GM12878 (cell line): ENCODE measurements at regions not wholly inside any gene's neighbourhood (a gene's known extent, or its start where the extent isn't known, plus 50 kb on each side); places are given as distances from the start of the nearest gene placed in this dataset.

Source experiments
- IKZF2 ChIP-seq, 2 experiments: fragments of 450-650 bp; IDR thresholded peaks; 2 replicates each; pipeline ENCODE4 v1.6.1; 2017; ENCODE audit warnings: mild to moderate bottlenecking in 2 of 2, moderate library complexity in 2 of 2
- MYC ChIP-seq: IDR thresholded peaks from 2 replicates; pipeline ENCODE4 v1.6.1; 2011; ENCODE audit warnings: mild to moderate bottlenecking, low read length, moderate library complexity, inconsistent platforms; ENCODE audit not compliant: insufficient read depth, insufficient replicate concordance, insufficient read length, severe bottlenecking
- RUNX3 ChIP-seq: IDR thresholded peaks from 2 replicates; pipeline ENCODE4 v1.6.1; 2012; ENCODE audit warnings: low read length, inconsistent platforms
- SREBF1 ChIP-seq: IDR thresholded peaks from 2 replicates; pipeline ENCODE4 v1.6.1; 2012; ENCODE audit warnings: mild to moderate bottlenecking, low read length
- TCF12 ChIP-seq: IDR thresholded peaks from 2 replicates; pipeline ENCODE4 v1.6.1; 2011; ENCODE audit warnings: low read depth, mild to moderate bottlenecking, low read length
- ZNF274 ChIP-seq: IDR thresholded peaks from one replicate; pipeline ENCODE4 v1.8.0; 2011; ENCODE audit not compliant: insufficient read length, insufficient read depth
- TF ChIP-seq, protein P1 (sequence below): fragments of 450-650 bp; IDR thresholded peaks from 2 replicates; pipeline ENCODE4 v1.6.1; 2017; ENCODE audit warnings: antibody characterized with exemption, mild to moderate bottlenecking, moderate library complexity
- TF ChIP-seq, protein P2 (sequence below): fragments of 450-650 bp; IDR thresholded peaks from 2 replicates; pipeline ENCODE4 v1.6.1; 2016; ENCODE audit warnings: mild to moderate bottlenecking, moderate library complexity, borderline replicate concordance
- TF ChIP-seq, protein P3 (sequence below): IDR thresholded peaks from 2 replicates; pipeline ENCODE4 v1.6.1; 2011; ENCODE audit warnings: borderline replicate concordance, low read depth, mild to moderate bottlenecking, moderate library complexity, mixed read lengths, low read length; ENCODE audit not compliant: insufficient read depth; ENCODE audit errors: extremely low read length

DNA sequence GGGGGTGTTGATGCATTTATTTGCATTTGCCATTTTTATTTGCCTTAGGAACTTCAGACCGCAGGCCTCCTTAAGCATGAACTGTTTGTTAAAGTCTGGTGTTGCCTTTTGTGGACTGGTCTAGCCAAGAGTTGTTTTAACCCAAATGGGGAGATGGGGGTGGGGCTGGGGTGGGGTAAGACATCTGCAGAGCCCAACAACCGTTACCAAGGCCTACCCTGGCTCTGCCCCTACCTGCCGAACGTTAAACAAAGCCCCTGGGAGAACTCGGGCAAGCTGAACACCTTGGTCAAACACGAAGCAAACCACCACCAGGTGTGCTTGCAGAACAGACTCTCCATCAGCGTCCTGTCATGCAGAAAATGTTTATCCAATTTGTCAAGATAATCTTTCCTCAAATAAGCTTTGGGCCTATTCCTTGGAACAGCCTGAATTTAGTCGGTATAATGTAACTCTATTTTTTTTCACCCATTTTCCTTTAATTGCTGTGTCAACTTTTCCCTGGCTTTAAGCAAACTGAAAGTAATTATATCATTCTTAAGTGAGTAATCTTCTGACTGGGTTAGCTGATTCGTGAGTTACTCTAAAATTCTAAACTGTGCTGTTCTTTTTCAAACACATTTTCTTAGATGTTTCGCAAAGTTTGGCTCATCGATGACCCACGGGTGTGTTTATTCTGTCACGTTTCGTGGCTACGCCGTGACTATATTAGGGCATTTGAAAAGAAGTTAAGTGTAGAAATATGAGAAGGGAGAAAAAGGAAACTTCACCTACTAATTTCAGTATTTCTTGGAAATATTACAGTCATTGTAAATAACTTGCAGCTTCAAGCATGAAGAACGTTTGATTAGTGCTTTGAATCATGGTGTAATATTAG is 127.6 kb downstream of the SOX2 start (continued):
- TF ChIP-seq, protein P1, sequence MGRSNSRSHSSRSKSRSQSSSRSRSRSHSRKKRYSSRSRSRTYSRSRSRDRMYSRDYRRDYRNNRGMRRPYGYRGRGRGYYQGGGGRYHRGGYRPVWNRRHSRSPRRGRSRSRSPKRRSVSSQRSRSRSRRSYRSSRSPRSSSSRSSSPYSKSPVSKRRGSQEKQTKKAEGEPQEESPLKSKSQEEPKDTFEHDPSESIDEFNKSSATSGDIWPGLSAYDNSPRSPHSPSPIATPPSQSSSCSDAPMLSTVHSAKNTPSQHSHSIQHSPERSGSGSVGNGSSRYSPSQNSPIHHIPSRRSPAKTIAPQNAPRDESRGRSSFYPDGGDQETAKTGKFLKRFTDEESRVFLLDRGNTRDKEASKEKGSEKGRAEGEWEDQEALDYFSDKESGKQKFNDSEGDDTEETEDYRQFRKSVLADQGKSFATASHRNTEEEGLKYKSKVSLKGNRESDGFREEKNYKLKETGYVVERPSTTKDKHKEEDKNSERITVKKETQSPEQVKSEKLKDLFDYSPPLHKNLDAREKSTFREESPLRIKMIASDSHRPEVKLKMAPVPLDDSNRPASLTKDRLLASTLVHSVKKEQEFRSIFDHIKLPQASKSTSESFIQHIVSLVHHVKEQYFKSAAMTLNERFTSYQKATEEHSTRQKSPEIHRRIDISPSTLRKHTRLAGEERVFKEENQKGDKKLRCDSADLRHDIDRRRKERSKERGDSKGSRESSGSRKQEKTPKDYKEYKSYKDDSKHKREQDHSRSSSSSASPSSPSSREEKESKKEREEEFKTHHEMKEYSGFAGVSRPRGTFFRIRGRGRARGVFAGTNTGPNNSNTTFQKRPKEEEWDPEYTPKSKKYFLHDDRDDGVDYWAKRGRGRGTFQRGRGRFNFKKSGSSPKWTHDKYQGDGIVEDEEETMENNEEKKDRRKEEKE, result no peak
- TF ChIP-seq IKZF2 (IDR thresholded peaks at IDR 0.05) (no peak), SREBF1 (no peak), ZNF274 (no peak), RUNX3 (peak; percentile 2; the same call in 1 of the 2 replicates), MYC (no peak), TCF12 (no peak)
- TF ChIP-seq, protein P2, sequence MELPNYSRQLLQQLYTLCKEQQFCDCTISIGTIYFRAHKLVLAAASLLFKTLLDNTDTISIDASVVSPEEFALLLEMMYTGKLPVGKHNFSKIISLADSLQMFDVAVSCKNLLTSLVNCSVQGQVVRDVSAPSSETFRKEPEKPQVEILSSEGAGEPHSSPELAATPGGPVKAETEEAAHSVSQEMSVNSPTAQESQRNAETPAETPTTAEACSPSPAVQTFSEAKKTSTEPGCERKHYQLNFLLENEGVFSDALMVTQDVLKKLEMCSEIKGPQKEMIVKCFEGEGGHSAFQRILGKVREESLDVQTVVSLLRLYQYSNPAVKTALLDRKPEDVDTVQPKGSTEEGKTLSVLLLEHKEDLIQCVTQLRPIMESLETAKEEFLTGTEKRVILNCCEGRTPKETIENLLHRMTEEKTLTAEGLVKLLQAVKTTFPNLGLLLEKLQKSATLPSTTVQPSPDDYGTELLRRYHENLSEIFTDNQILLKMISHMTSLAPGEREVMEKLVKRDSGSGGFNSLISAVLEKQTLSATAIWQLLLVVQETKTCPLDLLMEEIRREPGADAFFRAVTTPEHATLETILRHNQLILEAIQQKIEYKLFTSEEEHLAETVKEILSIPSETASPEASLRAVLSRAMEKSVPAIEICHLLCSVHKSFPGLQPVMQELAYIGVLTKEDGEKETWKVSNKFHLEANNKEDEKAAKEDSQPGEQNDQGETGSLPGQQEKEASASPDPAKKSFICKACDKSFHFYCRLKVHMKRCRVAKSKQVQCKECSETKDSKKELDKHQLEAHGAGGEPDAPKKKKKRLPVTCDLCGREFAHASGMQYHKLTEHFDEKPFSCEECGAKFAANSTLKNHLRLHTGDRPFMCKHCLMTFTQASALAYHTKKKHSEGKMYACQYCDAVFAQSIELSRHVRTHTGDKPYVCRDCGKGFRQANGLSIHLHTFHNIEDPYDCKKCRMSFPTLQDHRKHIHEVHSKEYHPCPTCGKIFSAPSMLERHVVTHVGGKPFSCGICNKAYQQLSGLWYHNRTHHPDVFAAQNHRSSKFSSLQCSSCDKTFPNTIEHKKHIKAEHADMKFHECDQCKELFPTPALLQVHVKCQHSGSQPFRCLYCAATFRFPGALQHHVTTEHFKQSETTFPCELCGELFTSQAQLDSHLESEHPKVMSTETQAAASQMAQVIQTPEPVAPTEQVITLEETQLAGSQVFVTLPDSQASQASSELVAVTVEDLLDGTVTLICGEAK, result no peak
- TF ChIP-seq, protein P3, sequence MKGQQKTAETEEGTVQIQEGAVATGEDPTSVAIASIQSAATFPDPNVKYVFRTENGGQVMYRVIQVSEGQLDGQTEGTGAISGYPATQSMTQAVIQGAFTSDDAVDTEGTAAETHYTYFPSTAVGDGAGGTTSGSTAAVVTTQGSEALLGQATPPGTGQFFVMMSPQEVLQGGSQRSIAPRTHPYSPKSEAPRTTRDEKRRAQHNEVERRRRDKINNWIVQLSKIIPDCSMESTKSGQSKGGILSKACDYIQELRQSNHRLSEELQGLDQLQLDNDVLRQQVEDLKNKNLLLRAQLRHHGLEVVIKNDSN, result no peak
- TF ChIP-seq, all 136 proteins: peak for 7
